Lung (tissue), 11 donors: ENCODE measurements at regions not wholly inside any gene's neighbourhood (a gene's known extent, or its start where the extent isn't known, plus 50 kb on each side); places are given as distances from the start of the nearest gene placed in this dataset.

Experiments used
- ATAC-seq: fragments of 200-7000 bp; cut with Tn5 transposase; one replicate; pipeline ENCODE4 v1.9.1; 2020; ENCODE audit warnings: moderate number of reproducible peaks; ENCODE audit not compliant: insufficient read depth, low FRiP score
- DNase-seq, 3 donors: peaks; one replicate each; pipeline ENCODE4 v3.0.0-alpha.2; 2013 to 2017
- H3K27ac ChIP-seq, 2 donors: one replicate each; pipeline ENCODE4 v1.5.1; 2013; ENCODE audit warnings: mild to moderate bottlenecking in 2 of 2, moderate library complexity in 2 of 2, control low read depth in 1 of 2, inconsistent platforms in 1 of 2, low read depth in 1 of 2, low read length in 1 of 2
- H3K27me3 ChIP-seq, 3 donors: one replicate each; pipeline ENCODE4 v1.5.1; 2013; ENCODE audit warnings: low read length in 2 of 3; ENCODE audit not compliant: control insufficient read depth in 3 of 3, insufficient read depth in 3 of 3
- H3K36me3 ChIP-seq, 4 donors: one replicate each; pipeline ENCODE4 v1.5.1; 2013; ENCODE audit warnings: low read length in 4 of 4, mild to moderate bottlenecking in 1 of 4, moderate library complexity in 1 of 4; ENCODE audit not compliant: control insufficient read depth in 4 of 4, insufficient read depth in 4 of 4
- H3K4me1 ChIP-seq, 5 donors: one replicate each; pipeline ENCODE4 v1.5.1; 2013; ENCODE audit warnings: low read length in 5 of 5, mild to moderate bottlenecking in 2 of 5, moderate library complexity in 1 of 5; ENCODE audit not compliant: control insufficient read depth in 5 of 5, insufficient read depth in 5 of 5
- H3K4me3 ChIP-seq: one replicate; pipeline ENCODE4 v1.5.1; 2013; ENCODE audit warnings: mild to moderate bottlenecking, control low read depth, moderate library complexity
- H3K9ac ChIP-seq, 2 donors: one replicate each; pipeline ENCODE4 v1.5.1; 2013; ENCODE audit warnings: low read length in 2 of 2, control low read depth in 1 of 2; ENCODE audit not compliant: insufficient read depth in 1 of 2
- H3K9me3 ChIP-seq, 4 donors: one replicate each; pipeline ENCODE4 v1.5.1; 2013; ENCODE audit warnings: low read length in 3 of 4, mild to moderate bottlenecking in 1 of 4, moderate library complexity in 1 of 4; ENCODE audit not compliant: control insufficient read depth in 4 of 4, insufficient read depth in 3 of 4
- WGBS, 2 donors: extraction: QIAGEN DNeasy Blood & Tissue Kit; methylation state at CpG; one replicate each; pipeline ENCODE4 v1.1.7; 2013; 5-methylcytosine and 5-hydroxymethylcytosine counted together
- TF ChIP-seq, protein P1 (sequence below): IDR thresholded peaks from 2 replicates; pipeline ENCODE4 v1.5.1; 2012; ENCODE audit warnings: mild to moderate bottlenecking; ENCODE audit errors: control extremely low read depth, extremely low read depth
- donor health status: control.
- donor health status: control.
- donor health status: Bipolar disorder and iron deficiency.
- donor health status: healthy.
- donor health status: DM: yes; HTN: yes; CAD: no.

DNA sequence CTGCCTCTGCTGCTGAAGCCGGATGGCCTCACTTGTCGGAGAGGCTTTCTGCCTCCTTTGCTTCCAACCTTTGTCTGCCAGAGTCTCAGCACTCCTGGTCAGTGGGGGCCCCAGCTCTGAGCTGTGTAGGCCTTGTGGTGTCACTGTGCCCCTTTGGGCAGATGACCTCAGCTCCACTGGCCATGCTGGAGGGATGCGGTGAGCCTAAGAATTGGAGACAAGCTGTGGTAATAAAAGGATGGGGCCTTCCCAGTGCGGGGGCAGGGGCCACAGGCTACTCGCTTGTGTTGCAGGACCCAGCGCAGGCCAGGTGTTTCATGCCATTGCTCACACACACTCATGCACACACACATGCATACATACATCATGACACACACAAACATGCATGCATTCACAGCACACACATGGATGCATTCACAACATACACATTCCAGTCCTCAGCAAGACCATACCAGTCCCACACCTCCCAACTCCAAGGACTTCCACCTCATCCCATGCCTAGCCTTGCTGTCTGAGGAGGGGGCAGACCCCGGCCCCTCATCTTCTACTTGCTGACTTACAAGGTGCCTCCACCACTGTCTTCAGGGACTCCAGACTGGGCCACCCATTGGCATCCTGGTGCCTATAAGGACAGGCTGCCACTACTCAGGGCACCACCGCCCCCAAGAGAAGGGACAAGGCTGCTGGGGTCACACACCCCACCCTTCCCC is 237.7 kb downstream of the SYK start:
- no peak overlapping the region for H3K4me3 ChIP-seq
- TF ChIP-seq, protein P1, sequence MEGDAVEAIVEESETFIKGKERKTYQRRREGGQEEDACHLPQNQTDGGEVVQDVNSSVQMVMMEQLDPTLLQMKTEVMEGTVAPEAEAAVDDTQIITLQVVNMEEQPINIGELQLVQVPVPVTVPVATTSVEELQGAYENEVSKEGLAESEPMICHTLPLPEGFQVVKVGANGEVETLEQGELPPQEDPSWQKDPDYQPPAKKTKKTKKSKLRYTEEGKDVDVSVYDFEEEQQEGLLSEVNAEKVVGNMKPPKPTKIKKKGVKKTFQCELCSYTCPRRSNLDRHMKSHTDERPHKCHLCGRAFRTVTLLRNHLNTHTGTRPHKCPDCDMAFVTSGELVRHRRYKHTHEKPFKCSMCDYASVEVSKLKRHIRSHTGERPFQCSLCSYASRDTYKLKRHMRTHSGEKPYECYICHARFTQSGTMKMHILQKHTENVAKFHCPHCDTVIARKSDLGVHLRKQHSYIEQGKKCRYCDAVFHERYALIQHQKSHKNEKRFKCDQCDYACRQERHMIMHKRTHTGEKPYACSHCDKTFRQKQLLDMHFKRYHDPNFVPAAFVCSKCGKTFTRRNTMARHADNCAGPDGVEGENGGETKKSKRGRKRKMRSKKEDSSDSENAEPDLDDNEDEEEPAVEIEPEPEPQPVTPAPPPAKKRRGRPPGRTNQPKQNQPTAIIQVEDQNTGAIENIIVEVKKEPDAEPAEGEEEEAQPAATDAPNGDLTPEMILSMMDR, result no peak
- DNase-seq (no peak), ATAC-seq (no peak)
- no peaks in the 10 kb centered on the region for H3K36me3 ChIP-seq
- H3K9ac ChIP-seq, result no peak overlapping the region
- peaks cover 0 to 2% (median 0%) of the 10 kb centered on the region in 3 donors for H3K27me3 ChIP-seq
- peaks cover 0 to 19% (median 15%) of the 10 kb centered on the region in 5 donors for H3K4me1 ChIP-seq
- H3K27ac ChIP-seq, result no peak overlapping the region
- H3K9me3 ChIP-seq, result no peaks in the 10 kb centered on the region
- WGBS, 2 donors, result 89 to 98% methylated on average over 8 of the region's 8 CpGs

DNA sequence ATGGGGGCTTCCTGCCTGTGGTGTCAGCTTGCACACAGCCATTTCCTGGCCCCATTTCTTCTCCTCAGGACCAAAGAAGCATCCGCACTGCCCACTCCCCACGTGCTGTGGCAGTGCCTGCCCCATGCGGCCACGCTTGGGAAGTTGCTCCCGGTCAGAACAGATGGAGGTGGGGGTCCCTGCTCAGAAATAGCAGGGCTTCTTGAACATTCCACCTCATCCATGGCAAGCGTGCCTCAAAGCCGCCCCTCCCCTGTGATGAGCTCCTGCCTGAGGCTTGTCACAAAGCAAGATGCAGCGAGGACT is 238.2 kb downstream of the SYK start:
- ATAC-seq, result no peak
- TF ChIP-seq, protein P1, result no peak

GRCh38 chr9:91040371-91041215 is 239.0 kb downstream of the SYK start:
- Histone ChIP-seq H3K9me3 (no peaks in the 10 kb centered on the region), H3K4me3 (no peak overlapping the region), H3K4me1 (peaks cover 0 to 19% (median 15%) of the 10 kb centered on the region in 5 donors), H3K36me3 (no peaks in the 10 kb centered on the region), H3K27ac (no peak overlapping the region), H3K27me3 (peaks cover 0 to 2% (median 0%) of the 10 kb centered on the region in 3 donors), H3K9ac (no peak overlapping the region)
- WGBS, 2 donors, result 94 to 96% methylated on average over 14 of the region's 14 CpGs
- DNase-seq (no peak), ATAC-seq (no peak)
- TF ChIP-seq, protein P1, result no peak

More for the DNA sequence above, 238.2 kb downstream of the SYK start:
- H3K9ac ChIP-seq, result no peak overlapping the region
- no peak overlapping the region for H3K27ac ChIP-seq
- no peaks in the 10 kb centered on the region for H3K36me3 ChIP-seq
- WGBS, 2 donors, result 76 to 91% methylated on average over 8 of the region's 8 CpGs
- peaks cover 0 to 2% (median 0%) of the 10 kb centered on the region in 3 donors for H3K27me3 ChIP-seq
- H3K4me3 ChIP-seq, result no peak overlapping the region
- peaks cover 0 to 19% (median 15%) of the 10 kb centered on the region in 5 donors for H3K4me1 ChIP-seq
- DNase-seq, result no peak
- no peaks in the 10 kb centered on the region for H3K9me3 ChIP-seq
